Aorta (tissue), 5 donors: ENCODE measurements at regions not wholly inside any gene's neighbourhood (a gene's known extent, or its start where the extent isn't known, plus 50 kb on each side); places are given as distances from the start of the nearest gene placed in this dataset.
A peak's percentile ranks its signal among the peaks of the same experiment; 100 is the strongest.

Experiments used
- ATAC-seq: fragments of 200-7000 bp; cut with Tn5 transposase; one replicate; pipeline ENCODE4 v1.9.1; 2022; ENCODE audit warnings: moderate library complexity; ENCODE audit not compliant: low FRiP score
- DNase-seq, 2 donors: peaks; one replicate each; pipeline ENCODE4 v3.0.0-alpha.2; 2020
- H3K27ac ChIP-seq, 2 donors: one replicate each; pipeline ENCODE4 v1.5.1; 2013; ENCODE audit warnings: low read length in 2 of 2, mild to moderate bottlenecking in 2 of 2, moderate library complexity in 2 of 2, control low read depth in 1 of 2, inconsistent platforms in 1 of 2, low read depth in 1 of 2
- H3K27me3 ChIP-seq, 2 donors: one replicate each; pipeline ENCODE4 v1.6.1; 2013; ENCODE audit warnings: control low read depth in 1 of 2, low read length in 1 of 2, mild to moderate bottlenecking in 1 of 2, moderate library complexity in 1 of 2; ENCODE audit not compliant: insufficient read depth in 2 of 2, control insufficient read depth in 1 of 2
- H3K36me3 ChIP-seq, 2 donors: one replicate each; pipeline ENCODE4 v1.6.1; 2013; ENCODE audit warnings: control low read depth in 1 of 2, low read length in 1 of 2, mild to moderate bottlenecking in 1 of 2; ENCODE audit not compliant: insufficient read depth in 2 of 2, control insufficient read depth in 1 of 2
- H3K4me1 ChIP-seq, 2 donors: one replicate each; pipeline ENCODE4 v1.6.1; 2013; ENCODE audit warnings: low read length in 2 of 2, control low read depth in 1 of 2, mild to moderate bottlenecking in 1 of 2, moderate library complexity in 1 of 2; ENCODE audit not compliant: insufficient read depth in 2 of 2, control insufficient read depth in 1 of 2
- H3K4me3 ChIP-seq, 2 donors: one replicate each; pipeline ENCODE4 v1.5.1; 2013; ENCODE audit warnings: low read length in 2 of 2, control low read depth in 1 of 2, mild to moderate bottlenecking in 1 of 2
- H3K9me3 ChIP-seq: one replicate; pipeline ENCODE4 v1.6.1; 2013; ENCODE audit warnings: mild to moderate bottlenecking, low read length; ENCODE audit not compliant: control insufficient read depth
- WGBS, 2 donors: extraction: QIAGEN DNeasy Blood & Tissue Kit; methylation state at CpG; one replicate each; pipeline ENCODE4 v1.1.7; 2013; 5-methylcytosine and 5-hydroxymethylcytosine counted together
- intact Hi-C, 2 donors: fragments of 100-400 bp; cut with DNase I; formaldehyde crosslinking; loops; one replicate each; pipeline versions ENCODE4 v1.14.2 to v1.15.0; 2022
- donor health status: healthy with polysubstance abuse.
- donor health status: Bipolar disorder and iron deficiency.
- donor health status: DM: no; HTN: no; CAD: no.
- donor health status: DM: no; HTN: no; CAD: no.
- donor health status: DM: yes; HTN: yes; CAD: no.

- H3K9me3 ChIP-seq = no peaks in the 10 kb centered on the region
- DNase-seq = peak; percentile 82 to 83
- no peaks in the 10 kb centered on the region for H3K27me3 ChIP-seq
- peaks cover 0 to 9% of the 10 kb centered on the region in 2 donors for H3K4me1 ChIP-seq
- ATAC-seq = peak; percentile 81
- H3K4me3 ChIP-seq = no peak overlapping the region
- 2 to 8% methylated on average over 7 of the region's 7 CpGs for WGBS, 2 donors
- peak overlapping the region in 1 of 2 donors; percentile 97 for H3K27ac ChIP-seq
- intact Hi-C loops = loop anchor here (2.0 to 10.0 kb wide), 4 partner anchors 214 to 604 kb away; partner anchors contain the start of gene TRIB2 (in 1 of the 2)
- H3K36me3 ChIP-seq = no peaks in the 10 kb centered on the region
Measured at GRCh38 chr2:12320991-12321641, 395.6 kb upstream of the TRIB2 start.

GRCh38 chr2:12321886-12322285 is 394.9 kb upstream of the TRIB2 start:
- no peak overlapping the region for H3K27ac ChIP-seq
- 14 to 15% methylated on average over 2 of the region's 2 CpGs for WGBS, 2 donors

DNA sequence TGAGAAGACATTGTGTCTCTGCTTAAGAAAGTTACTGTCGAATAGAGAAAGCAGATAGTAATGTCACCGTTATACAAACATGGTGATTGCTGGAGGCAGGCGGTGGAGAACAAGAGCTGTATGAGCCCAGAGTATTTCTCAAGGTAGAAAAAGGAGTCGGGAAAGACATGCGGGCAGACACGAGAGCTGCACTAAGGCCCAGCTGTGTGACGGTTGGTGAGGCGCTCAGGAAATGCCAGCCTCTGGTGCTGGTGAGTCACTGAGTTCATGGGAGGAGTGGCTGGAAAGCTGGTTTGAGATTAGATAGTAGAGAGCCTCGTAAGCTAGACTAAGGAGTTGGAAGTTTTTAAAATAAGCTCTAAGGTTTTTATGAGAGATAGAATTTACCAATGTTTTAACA is 390.9 kb upstream of the TRIB2 start:
- Histone ChIP-seq H3K27ac (peak overlapping the region; percentile 22 to 47), H3K36me3 (no peaks in the 10 kb centered on the region), H3K9me3 (no peaks in the 10 kb centered on the region), H3K4me1 (peaks cover 0 to 4% of the 10 kb centered on the region in 2 donors), H3K4me3 (no peak overlapping the region), H3K27me3 (no peaks in the 10 kb centered on the region)
- intact Hi-C loops = loop anchor here in 1 of 2 donors (10.0 kb wide), 2 partner anchors 209 to 599 kb away; no protein-coding TSS in a partner anchor
- DNase-seq (peak; percentile 81 to 82), ATAC-seq (no peak)
- WGBS, 2 donors = 24 to 25% methylated on average over 9 of the region's 9 CpGs

More at GRCh38 chr2:12321886-12322285, 394.9 kb upstream of the TRIB2 start:
- Histone ChIP-seq H3K27me3 (no peaks in the 10 kb centered on the region), H3K36me3 (no peaks in the 10 kb centered on the region), H3K4me1 (peaks cover 0 to 9% of the 10 kb centered on the region in 2 donors), H3K9me3 (no peaks in the 10 kb centered on the region), H3K4me3 (no peak overlapping the region)
- no peak for ATAC-seq
- intact Hi-C loops = loop anchor here (2.0 to 10.0 kb wide), 4 partner anchors 213 to 603 kb away; partner anchors contain the start of gene TRIB2 (in 1 of the 2)
- no peak for DNase-seq

DNA sequence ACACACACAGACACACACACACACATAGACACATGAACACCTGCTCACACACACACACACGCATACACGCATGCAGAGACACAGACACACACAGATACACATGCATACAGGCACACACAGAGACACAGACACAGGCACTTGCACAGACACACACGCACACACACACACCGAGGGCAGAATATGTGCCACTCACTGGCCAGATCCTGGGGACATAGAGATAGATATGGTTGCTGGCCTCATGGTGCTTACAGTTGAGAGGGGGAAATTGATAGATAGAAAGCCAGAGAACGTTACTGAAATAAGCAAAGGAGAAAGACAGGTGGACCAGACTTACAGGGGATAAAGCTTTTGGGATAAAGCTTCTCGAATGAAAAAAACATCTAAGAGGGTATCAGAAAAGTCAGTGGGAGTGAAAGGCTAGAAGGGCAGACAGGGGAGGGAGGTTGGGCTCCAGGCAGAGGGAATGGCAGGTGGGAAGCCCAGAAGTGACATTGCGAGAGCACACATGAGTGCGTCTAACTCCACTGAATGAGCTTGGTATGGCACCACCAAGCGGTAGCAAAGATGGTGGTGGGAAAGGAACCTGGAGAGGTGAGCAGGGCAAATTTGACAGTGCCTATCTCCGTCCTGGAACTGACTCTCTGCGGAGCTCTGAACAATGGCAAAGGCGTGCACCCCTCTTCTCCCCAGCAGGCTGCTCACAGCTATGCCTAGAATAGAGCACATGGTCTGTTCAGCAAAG is 390.1 kb upstream of the TRIB2 start:
- intact Hi-C loops = loop anchor here in 1 of 2 donors (10.0 kb wide), 2 partner anchors 208 to 598 kb away; no protein-coding TSS in a partner anchor
- Histone ChIP-seq H3K9me3 (no peaks in the 10 kb centered on the region), H3K4me3 (no peak overlapping the region), H3K4me1 (peaks cover 0 to 4% of the 10 kb centered on the region in 2 donors), H3K36me3 (no peaks in the 10 kb centered on the region), H3K27ac (peak overlapping the region in 1 of 2 donors; percentile 13), H3K27me3 (no peaks in the 10 kb centered on the region)
- WGBS, 2 donors = 96 to 99% methylated on average over 12 of the region's 12 CpGs
- ATAC-seq (no peak), DNase-seq (no peak)

- intact Hi-C loops = no loop called here
- H3K36me3 ChIP-seq = no peaks in the 10 kb centered on the region
- WGBS, 2 donors = 86 to 89% methylated on average over 3 of the region's 3 CpGs
- H3K9me3 ChIP-seq = no peaks in the 10 kb centered on the region
- no peak for DNase-seq
- no peaks in the 10 kb centered on the region for H3K4me1 ChIP-seq
- no peaks in the 10 kb centered on the region for H3K27me3 ChIP-seq
- no peak overlapping the region for H3K27ac ChIP-seq
- H3K4me3 ChIP-seq = no peak overlapping the region
- ATAC-seq = no peak
Measured at GRCh38 chr2:12330916-12331315, 385.8 kb upstream of the TRIB2 start.

DNA sequence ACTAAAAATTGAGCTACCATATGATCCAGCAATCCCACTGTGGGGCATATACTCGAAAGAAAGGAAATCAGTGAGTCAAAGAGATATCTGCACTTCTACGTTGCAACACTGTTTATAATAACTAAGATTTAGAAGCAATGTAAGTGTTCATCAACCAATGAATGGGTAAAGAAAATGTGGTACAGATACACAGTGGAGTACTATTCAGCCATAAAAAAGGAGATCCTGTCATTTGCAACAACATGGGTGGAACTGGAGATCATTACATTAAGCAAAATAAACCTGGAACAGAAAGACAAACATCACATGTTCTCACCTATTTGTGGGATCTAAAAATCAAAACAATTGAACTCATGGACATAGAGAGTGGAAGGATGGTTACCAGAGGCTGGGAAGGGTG is 385.0 kb upstream of the TRIB2 start:
- DNase-seq (no peak), ATAC-seq (no peak)
- Histone ChIP-seq H3K27ac (no peak overlapping the region), H3K4me3 (no peak overlapping the region), H3K4me1 (no peaks in the 10 kb centered on the region), H3K36me3 (no peaks in the 10 kb centered on the region), H3K9me3 (no peaks in the 10 kb centered on the region), H3K27me3 (no peaks in the 10 kb centered on the region)
- WGBS, 2 donors = 97 to 98% methylated on average over 2 of the region's 2 CpGs
- intact Hi-C loops = no loop called here

DNA sequence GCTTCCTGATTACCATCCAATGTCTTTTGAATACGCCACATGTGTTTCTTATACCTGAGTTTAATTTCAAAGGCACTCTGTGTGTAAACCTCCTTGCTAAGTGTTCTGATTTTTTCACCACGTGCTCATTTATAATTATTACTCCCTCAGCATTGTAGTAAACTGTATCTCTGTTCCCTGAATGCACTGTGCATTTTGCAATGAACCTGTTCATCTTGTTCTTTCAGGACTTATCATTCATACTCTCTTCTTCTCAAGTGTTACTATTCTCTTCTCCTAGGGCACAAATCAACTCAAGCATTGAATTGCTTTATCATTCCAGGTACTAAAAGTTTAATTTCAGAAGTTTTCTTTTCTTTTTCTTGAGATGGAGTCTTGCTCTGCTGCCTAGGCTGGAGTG is 383.4 kb upstream of the TRIB2 start:
- Histone ChIP-seq H3K36me3 (no peaks in the 10 kb centered on the region), H3K4me3 (no peak overlapping the region), H3K27me3 (no peaks in the 10 kb centered on the region), H3K9me3 (no peaks in the 10 kb centered on the region), H3K27ac (no peak overlapping the region), H3K4me1 (no peaks in the 10 kb centered on the region)
- DNase-seq = no peak
- no peak for ATAC-seq
- 75 to 86% methylated on average over 2 of the region's 2 CpGs for WGBS, 2 donors
- intact Hi-C loops = no loop called here

DNA sequence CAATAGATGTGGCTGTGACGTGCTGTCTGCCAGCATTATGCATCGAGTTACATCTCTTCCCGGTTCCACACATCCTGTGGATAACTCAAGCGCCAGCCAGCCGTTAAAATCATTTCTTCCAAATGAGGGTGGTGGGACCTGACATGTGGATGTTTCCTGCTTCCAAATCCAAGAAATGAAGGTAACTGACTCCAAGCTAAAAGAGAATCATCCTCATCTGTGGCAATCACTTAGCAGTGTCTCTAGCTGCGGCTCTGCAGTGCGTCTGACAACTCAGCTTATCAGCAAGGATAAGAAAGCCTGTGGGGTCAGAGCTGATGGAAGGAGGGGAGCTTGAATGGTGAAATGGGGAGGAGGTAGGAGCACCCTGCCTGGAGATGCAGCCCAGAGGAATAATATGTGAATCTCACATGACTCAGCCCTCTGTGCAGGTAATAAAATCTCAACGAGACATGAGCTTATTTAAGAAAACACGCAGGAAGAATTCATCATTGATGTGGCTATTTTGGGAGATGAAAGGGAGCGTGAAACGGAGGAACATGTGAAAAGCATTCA is 382.2 kb upstream of the TRIB2 start:
- intact Hi-C loops = no loop called here
- Histone ChIP-seq H3K9me3 (no peaks in the 10 kb centered on the region), H3K27ac (no peak overlapping the region), H3K4me3 (no peak overlapping the region), H3K27me3 (no peaks in the 10 kb centered on the region), H3K4me1 (no peaks in the 10 kb centered on the region), H3K36me3 (no peaks in the 10 kb centered on the region)
- DNase-seq = no peak
- 80 to 82% methylated on average over 11 of the region's 11 CpGs for WGBS, 2 donors
- no peak for ATAC-seq
